ENCODE measurements at regions not wholly inside any gene's neighbourhood (a gene's known extent, or its start where the extent isn't known, plus 50 kb on each side); places are given as distances from the start of the nearest gene placed in this dataset.

DNA sequence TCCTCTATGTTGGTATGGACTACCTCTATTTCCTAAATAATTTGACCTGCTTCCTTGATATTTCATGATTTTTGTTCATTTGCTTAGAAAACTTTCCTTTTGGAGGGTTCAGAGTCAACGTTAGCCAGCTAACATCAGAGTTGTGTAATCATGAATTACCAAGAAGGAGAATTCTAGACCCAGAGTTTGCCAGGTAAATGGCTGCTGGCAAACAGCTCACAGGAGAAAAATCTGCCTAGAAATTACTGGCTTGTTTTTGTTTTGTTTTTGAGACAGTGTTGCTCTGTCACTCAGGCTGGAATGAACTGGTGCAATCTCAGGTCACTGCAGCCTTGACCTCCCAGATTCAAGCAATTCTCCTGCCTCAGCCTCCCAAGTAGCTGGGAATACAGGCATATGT lies 111.4 kb upstream of the SALL1 start:
- FAIRE-seq (no peak), DNase-seq (ENCODE audit: low read depth, low spot score) (no peak)
- no peaks in the 10 kb centered on the region for H3K79me2 ChIP-seq (ENCODE audit: control insufficient read depth, insufficient read depth, low read length)
- H3K27ac ChIP-seq (ENCODE audit: insufficient read depth, low read depth, low read length) = no peak overlapping the region
- no peak for TF ChIP-seq FOS (IDR thresholded peaks at IDR 0.05; ENCODE audit: borderline replicate concordance, insufficient read depth, low read length)
- H3K36me3 ChIP-seq (ENCODE audit: control insufficient read depth in 2 of 2, extremely low read depth in 1 of 2, insufficient read depth in 2 of 2, low read length in 2 of 2) = no peaks in the 10 kb centered on the region
- no peak overlapping the region for H3K4me2 ChIP-seq (ENCODE audit: insufficient read depth, low read length)
- no peaks in the 10 kb centered on the region for H3K9me1 ChIP-seq (replicated peaks; ENCODE audit: control insufficient read depth, extremely low read depth, insufficient read depth, low read length)
- POLR2A ChIA-PET = no interaction called here
- no peak overlapping the region for H3K4me3 ChIP-seq (replicated peaks in 1 of 3; ENCODE audit: insufficient read depth in 1 of 3, low read depth in 1 of 3, low read length in 3 of 3)
- CTCF ChIA-PET = no interaction called here
- H3K4me1 ChIP-seq (ENCODE audit: control insufficient read depth, extremely low read depth, insufficient read depth, low read length) = no peaks in the 10 kb centered on the region
- intact Hi-C loops (cut with micrococcal nuclease) (no loop called here), dilution Hi-C loops (cut with MboI; ENCODE audit: extremely low pct_ligation_motif_present, low sequenced_read_pairs) (no loop called here)
- BruUV-seq (replicated peaks) = no TSS peak
- no peak overlapping the region for H2AFZ ChIP-seq (ENCODE audit: low read depth, low read length)
- peaks cover 8% of the 10 kb centered on the region for H3K9me3 ChIP-seq (replicated peaks; ENCODE audit: control insufficient read depth, insufficient read depth, low read length)
- H3K27me3 ChIP-seq (ENCODE audit: control insufficient read depth in 2 of 2, insufficient read depth in 2 of 2, low read length in 2 of 2) = no peaks in the 10 kb centered on the region
- H3K9ac ChIP-seq (replicated peaks; ENCODE audit: extremely low read depth, insufficient read depth, low read length) = no peak overlapping the region
- no peaks in the 10 kb centered on the region for H4K20me1 ChIP-seq (replicated peaks; ENCODE audit: control insufficient read depth, extremely low read depth, insufficient read depth, low read length)

DNA sequence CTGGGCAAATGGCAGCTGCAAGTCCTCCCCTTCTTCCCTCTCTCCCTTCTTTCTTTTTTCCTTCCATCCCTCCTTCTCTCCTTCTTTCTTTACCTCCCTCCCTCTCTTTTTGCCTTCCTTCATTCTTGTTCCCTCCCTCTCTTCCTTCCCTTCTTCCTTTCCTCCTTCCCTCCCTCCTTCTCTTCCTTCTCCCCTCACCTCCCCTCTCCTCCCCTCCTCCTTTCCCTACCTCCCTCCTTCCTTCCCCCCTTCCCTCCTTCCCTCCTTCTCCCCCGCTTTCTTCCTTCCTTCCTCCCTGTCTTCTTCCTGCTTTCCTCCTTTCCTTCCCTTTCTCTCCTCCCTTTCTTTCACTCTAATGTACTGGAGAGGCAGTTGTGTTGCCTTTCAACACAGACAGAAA lies 110.8 kb upstream of the SALL1 start:
- BruUV-seq (replicated peaks) = no TSS peak
- Histone ChIP-seq H3K9me1 (replicated peaks; ENCODE audit: control insufficient read depth, extremely low read depth, insufficient read depth, low read length) (no peaks in the 10 kb centered on the region), H3K27ac (ENCODE audit: insufficient read depth, low read depth, low read length) (no peak overlapping the region), H3K36me3 (ENCODE audit: control insufficient read depth in 2 of 2, extremely low read depth in 1 of 2, insufficient read depth in 2 of 2, low read length in 2 of 2) (no peaks in the 10 kb centered on the region), H3K4me3 (replicated peaks in 1 of 3; ENCODE audit: insufficient read depth in 1 of 3, low read depth in 1 of 3, low read length in 3 of 3) (no peak overlapping the region), H3K4me2 (ENCODE audit: insufficient read depth, low read length) (no peak overlapping the region), H3K4me1 (ENCODE audit: control insufficient read depth, extremely low read depth, insufficient read depth, low read length) (no peaks in the 10 kb centered on the region), H4K20me1 (replicated peaks; ENCODE audit: control insufficient read depth, extremely low read depth, insufficient read depth, low read length) (no peaks in the 10 kb centered on the region), H3K27me3 (ENCODE audit: control insufficient read depth in 2 of 2, insufficient read depth in 2 of 2, low read length in 2 of 2) (no peaks in the 10 kb centered on the region), H3K79me2 (ENCODE audit: control insufficient read depth, insufficient read depth, low read length) (no peaks in the 10 kb centered on the region), H3K9ac (replicated peaks; ENCODE audit: extremely low read depth, insufficient read depth, low read length) (no peak overlapping the region), H2AFZ (ENCODE audit: low read depth, low read length) (no peak overlapping the region), H3K9me3 (replicated peaks; ENCODE audit: control insufficient read depth, insufficient read depth, low read length) (peaks cover 9% of the 10 kb centered on the region)
- DNase-seq (ENCODE audit: low read depth, low spot score) = no peak
- CTCF ChIA-PET = no interaction called here
- dilution Hi-C loops (cut with MboI; ENCODE audit: extremely low pct_ligation_motif_present, low sequenced_read_pairs) (no loop called here), intact Hi-C loops (cut with micrococcal nuclease) (no loop called here)
- FAIRE-seq = no peak
- POLR2A ChIA-PET = no interaction called here
- TF ChIP-seq GATA2 (IDR thresholded peaks at IDR 0.05; ENCODE audit: insufficient read depth, insufficient read length, low read depth, low read length) (no peak), POLR2A (IDR thresholded peaks at IDR 0.05; ENCODE audit: low read depth, low read length) (no peak), FOS (IDR thresholded peaks at IDR 0.05; ENCODE audit: borderline replicate concordance, insufficient read depth, low read length) (no peak), POLR2AphosphoS5 (IDR thresholded peaks at IDR 0.05; ENCODE audit: insufficient read depth, low read depth, low read length) (no peak), MYC (IDR thresholded peaks at IDR 0.05; ENCODE audit: low read depth, low read length) (no peak), JUN (IDR thresholded peaks at IDR 0.05; ENCODE audit: borderline replicate concordance, insufficient read depth, insufficient read length, low read depth) (no peak), EZH2 (IDR thresholded peaks at IDR 0.05; ENCODE audit: borderline replicate concordance, low read depth, low read length, severe bottlenecking) (no peak)
- TF ChIP-seq, protein P1, sequence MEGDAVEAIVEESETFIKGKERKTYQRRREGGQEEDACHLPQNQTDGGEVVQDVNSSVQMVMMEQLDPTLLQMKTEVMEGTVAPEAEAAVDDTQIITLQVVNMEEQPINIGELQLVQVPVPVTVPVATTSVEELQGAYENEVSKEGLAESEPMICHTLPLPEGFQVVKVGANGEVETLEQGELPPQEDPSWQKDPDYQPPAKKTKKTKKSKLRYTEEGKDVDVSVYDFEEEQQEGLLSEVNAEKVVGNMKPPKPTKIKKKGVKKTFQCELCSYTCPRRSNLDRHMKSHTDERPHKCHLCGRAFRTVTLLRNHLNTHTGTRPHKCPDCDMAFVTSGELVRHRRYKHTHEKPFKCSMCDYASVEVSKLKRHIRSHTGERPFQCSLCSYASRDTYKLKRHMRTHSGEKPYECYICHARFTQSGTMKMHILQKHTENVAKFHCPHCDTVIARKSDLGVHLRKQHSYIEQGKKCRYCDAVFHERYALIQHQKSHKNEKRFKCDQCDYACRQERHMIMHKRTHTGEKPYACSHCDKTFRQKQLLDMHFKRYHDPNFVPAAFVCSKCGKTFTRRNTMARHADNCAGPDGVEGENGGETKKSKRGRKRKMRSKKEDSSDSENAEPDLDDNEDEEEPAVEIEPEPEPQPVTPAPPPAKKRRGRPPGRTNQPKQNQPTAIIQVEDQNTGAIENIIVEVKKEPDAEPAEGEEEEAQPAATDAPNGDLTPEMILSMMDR (IDR thresholded peaks at IDR 0.05; ENCODE audit: extremely low read depth in 1 of 2, insufficient read depth in 1 of 2, low read depth in 1 of 2, low read length in 2 of 2) = no peak
- TF ChIP-seq, protein P2, sequence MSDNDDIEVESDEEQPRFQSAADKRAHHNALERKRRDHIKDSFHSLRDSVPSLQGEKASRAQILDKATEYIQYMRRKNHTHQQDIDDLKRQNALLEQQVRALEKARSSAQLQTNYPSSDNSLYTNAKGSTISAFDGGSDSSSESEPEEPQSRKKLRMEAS (IDR thresholded peaks at IDR 0.05; ENCODE audit: insufficient read depth, insufficient read length) = no peak

Data from endothelial cell of umbilical vein (primary cell).